ENCODE measurements at regions not wholly inside any gene's neighbourhood (a gene's known extent, or its start where the extent isn't known, plus 50 kb on each side); places are given as distances from the start of the nearest gene placed in this dataset.

- no peak for TF ChIP-seq CTCF (conservative IDR thresholded peaks at IDR 0.05; ENCODE audit: low read length)
- no peak for TF ChIP-seq EZH2phosphoT487 (IDR thresholded peaks at IDR 0.05; ENCODE audit: borderline replicate concordance, low read depth, low read length)
Observed at GRCh38 chr2:12269041-12269972, 447.4 kb upstream of the TRIB2 start.
